HEK293 (cell line): ENCODE measurements at regions not wholly inside any gene's neighbourhood (a gene's known extent, or its start where the extent isn't known, plus 50 kb on each side); places are given as distances from the start of the nearest gene placed in this dataset.

ENCODE experiments used
- CTCF ChIA-PET: fragments of 350-600 bp; formaldehyde crosslinking; extraction: SDS; loops from one replicate; lab custom pipeline; 2021; ENCODE audit warnings: antibody characterized with exemption; lab: Yijun Ruan, JAX
- POLR2A ChIA-PET: fragments of 300-600 bp; formaldehyde crosslinking; extraction: SDS; loops from one replicate; lab custom pipeline; 2020; ENCODE audit warnings: antibody characterized with exemption, inconsistent platforms; lab: Yijun Ruan, JAX
- H3K27ac ChIP-seq: fragments of 200-500 bp; sonication (Bioruptor generic); 2 replicates; pipeline ENCODE4 v1.5.1; 2014; ENCODE audit warnings: low read depth, low read length, control low read depth, inconsistent platforms; ENCODE audit errors: extremely low read depth
- H3K36me3 ChIP-seq, 2 experiments: fragments of 200-500 bp in 1 of 2; sonication (Bioruptor generic) in 1 of 2; 1 replicate in 1 of 2; 2 replicates in 1 of 2; pipeline ENCODE4 v1.5.1; 2014 to 2017; ENCODE audit warnings: inconsistent platforms in 2 of 2, low read length in 2 of 2; ENCODE audit not compliant: control insufficient read depth in 2 of 2, insufficient read depth in 1 of 2
- H3K4me1 ChIP-seq: fragments of 200-500 bp; sonication (Bioruptor generic); 2 replicates; pipeline ENCODE4 v1.5.1; 2014; ENCODE audit warnings: mild to moderate bottlenecking, low read length, inconsistent platforms; ENCODE audit not compliant: control insufficient read depth, insufficient read depth
- H3K4me3 ChIP-seq: 2 replicates; pipeline ENCODE4 v1.5.1; 2011; ENCODE audit warnings: low read depth, mild to moderate bottlenecking, control low read depth, low read length, moderate library complexity
- H3K9me3 ChIP-seq: fragments of 200-500 bp; sonication (Bioruptor generic); 2 replicates; pipeline ENCODE4 v1.5.1; 2014; ENCODE audit warnings: low read depth, low read length, inconsistent platforms; ENCODE audit not compliant: control insufficient read depth, insufficient read depth
- KLF10 ChIP-seq: fragments of 450-650 bp; IDR thresholded peaks from 2 replicates; pipeline ENCODE4 v1.5.1; 2018; ENCODE audit warnings: missing biosample characterization, mild to moderate bottlenecking, missing genetic modification characterization
- KLF16 ChIP-seq: fragments of 450-650 bp; formaldehyde crosslinking; IDR thresholded peaks from 2 replicates; pipeline ENCODE4 v1.5.1; 2017; ENCODE audit warnings: missing biosample characterization, missing genetic modification characterization
- OVOL3 ChIP-seq: fragments of 450-650 bp; formaldehyde crosslinking; IDR thresholded peaks from 2 replicates; pipeline ENCODE4 v1.5.1; 2016; ENCODE audit warnings: missing biosample characterization, missing genetic modification characterization
- PATZ1 ChIP-seq: fragments of 450-650 bp; formaldehyde crosslinking; IDR thresholded peaks from 2 replicates; pipeline ENCODE4 v1.5.1; 2016; ENCODE audit warnings: missing biosample characterization, missing genetic modification characterization
- SCRT2 ChIP-seq: fragments of 450-650 bp; formaldehyde crosslinking; IDR thresholded peaks from 2 replicates; pipeline ENCODE4 v1.5.1; 2016; ENCODE audit warnings: missing biosample characterization, missing genetic modification characterization
- ZBTB17 ChIP-seq: fragments of 450-650 bp; formaldehyde crosslinking; IDR thresholded peaks from 2 replicates; pipeline ENCODE4 v1.5.1; 2016; ENCODE audit warnings: missing biosample characterization, missing genetic modification characterization
- ZFP3 ChIP-seq: fragments of 450-650 bp; formaldehyde crosslinking; IDR thresholded peaks from 2 replicates; pipeline ENCODE4 v1.5.1; 2016; ENCODE audit warnings: low read depth, missing biosample characterization, missing genetic modification characterization
- ZNF146 ChIP-seq: fragments of 450-650 bp; formaldehyde crosslinking; IDR thresholded peaks from 2 replicates; pipeline ENCODE4 v1.5.1; 2016; ENCODE audit warnings: missing biosample characterization, missing genetic modification characterization
- ZNF157 ChIP-seq: fragments of 450-650 bp; formaldehyde crosslinking; IDR thresholded peaks from 2 replicates; pipeline ENCODE4 v1.5.1; 2016; ENCODE audit warnings: missing biosample characterization, missing genetic modification characterization
- ZNF202 ChIP-seq: fragments of 450-650 bp; formaldehyde crosslinking; IDR thresholded peaks from 2 replicates; pipeline ENCODE4 v1.5.1; 2016; ENCODE audit warnings: missing biosample characterization, missing genetic modification characterization, borderline replicate concordance
- ZNF211 ChIP-seq: fragments of 450-650 bp; formaldehyde crosslinking; IDR thresholded peaks from 2 replicates; pipeline ENCODE4 v1.5.1; 2016; ENCODE audit warnings: low read depth, missing biosample characterization, missing genetic modification characterization
- ZNF274 ChIP-seq, 2 experiments: fragments of 200-500 bp in 1 of 2; fragments of 450-650 bp in 1 of 2; sonication (Bioruptor generic) in 1 of 2; formaldehyde crosslinking in 1 of 2; IDR thresholded peaks; 2 replicates each; pipeline versions ENCODE4 v1.5.1 to v1.6.1; 2014 to 2016; ENCODE audit warnings: borderline replicate concordance in 1 of 2, inconsistent platforms in 1 of 2, low read length in 1 of 2, missing biosample characterization in 1 of 2, missing genetic modification characterization in 1 of 2
- ZNF37A ChIP-seq: fragments of 450-650 bp; IDR thresholded peaks from 2 replicates; pipeline ENCODE4 v1.5.1; 2018; ENCODE audit warnings: missing biosample characterization, missing genetic modification characterization
- ZNF423 ChIP-seq: fragments of 450-650 bp; formaldehyde crosslinking; IDR thresholded peaks from 2 replicates; pipeline ENCODE4 v1.5.1; 2016; ENCODE audit warnings: missing biosample characterization, missing genetic modification characterization
- ZNF501 ChIP-seq: fragments of 450-650 bp; formaldehyde crosslinking; IDR thresholded peaks from 2 replicates; pipeline ENCODE4 v1.5.1; 2016; ENCODE audit warnings: missing biosample characterization, missing genetic modification characterization
- ZNF510 ChIP-seq: fragments of 450-650 bp; formaldehyde crosslinking; IDR thresholded peaks from 2 replicates; pipeline ENCODE4 v1.5.1; 2018; ENCODE audit warnings: mild to moderate bottlenecking, missing genetic modification characterization, missing biosample characterization; ENCODE audit not compliant: insufficient replicate concordance
- ZNF623 ChIP-seq: fragments of 450-650 bp; formaldehyde crosslinking; IDR thresholded peaks from 2 replicates; pipeline ENCODE4 v1.5.1; 2016; ENCODE audit warnings: missing biosample characterization, missing genetic modification characterization
- ZNF660 ChIP-seq: fragments of 450-650 bp; IDR thresholded peaks from 2 replicates; pipeline ENCODE4 v1.5.1; 2018; ENCODE audit warnings: missing biosample characterization, mild to moderate bottlenecking, missing genetic modification characterization
- ZNF670 ChIP-seq: fragments of 450-650 bp; formaldehyde crosslinking; IDR thresholded peaks from 2 replicates; pipeline ENCODE4 v1.5.1; 2016; ENCODE audit warnings: missing biosample characterization, missing genetic modification characterization, low read depth
- ZNF768 ChIP-seq: fragments of 450-650 bp; formaldehyde crosslinking; IDR thresholded peaks from 2 replicates; pipeline ENCODE4 v1.5.1; 2018; ENCODE audit warnings: missing biosample characterization, mild to moderate bottlenecking, missing genetic modification characterization
- ZNF791 ChIP-seq: fragments of 450-650 bp; formaldehyde crosslinking; IDR thresholded peaks from 2 replicates; pipeline ENCODE4 v1.5.1; 2016; ENCODE audit warnings: missing biosample characterization, missing genetic modification characterization
- ZNF830 ChIP-seq: fragments of 450-650 bp; IDR thresholded peaks from 2 replicates; pipeline ENCODE4 v1.5.0; 2018; ENCODE audit warnings: missing biosample characterization, missing genetic modification characterization, low read depth, mild to moderate bottlenecking, moderate library complexity
- ZSCAN30 ChIP-seq: fragments of 450-650 bp; IDR thresholded peaks from 2 replicates; pipeline ENCODE4 v1.5.1; 2018; ENCODE audit warnings: missing biosample characterization, mild to moderate bottlenecking, missing genetic modification characterization, moderate library complexity
- ZXDB ChIP-seq: fragments of 450-650 bp; formaldehyde crosslinking; IDR thresholded peaks from 2 replicates; pipeline ENCODE4 v1.5.1; 2016; ENCODE audit warnings: missing biosample characterization, missing genetic modification characterization
- TF ChIP-seq, protein P1 (sequence below): fragments of 450-650 bp; formaldehyde crosslinking; IDR thresholded peaks from 2 replicates; pipeline ENCODE4 v1.5.1; 2016; ENCODE audit warnings: missing biosample characterization, missing genetic modification characterization

DNA sequence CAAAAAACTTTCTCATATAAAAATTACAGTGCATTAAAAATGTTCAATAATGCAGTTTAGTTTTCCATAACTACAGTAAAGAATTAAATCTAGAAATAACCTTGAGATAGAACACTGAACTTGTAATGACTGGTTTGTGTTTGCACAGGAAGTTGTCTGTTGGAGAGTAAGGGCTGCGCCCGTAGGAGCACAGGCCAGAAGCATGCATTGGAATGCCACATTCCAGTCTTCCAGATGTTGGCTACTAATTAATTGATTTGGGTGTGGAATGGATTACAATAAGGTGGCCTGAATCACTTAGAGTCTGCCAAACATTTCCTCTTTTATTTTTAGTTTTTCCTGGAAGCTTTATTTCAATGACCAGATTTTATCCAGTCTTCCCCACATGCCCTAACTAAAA lies 582.6 kb upstream of the MMS22L start (continued):
- TF ChIP-seq ZNF830 (tag by site-specific recombination) = no peak
- no peak for TF ChIP-seq ZNF157 (tag by site-specific recombination)

GRCh38 chr6:97866616-97867015 lies 583.6 kb upstream of the MMS22L start:
- ChIA-PET POLR2A (no interaction called here), CTCF (no interaction called here)
- H3K36me3 ChIP-seq = no peaks in the 10 kb centered on the region
- peaks cover 2% of the 10 kb centered on the region; the same call in 1 of the 2 replicates for H3K4me1 ChIP-seq
- TF ChIP-seq KLF10 (no peak), PATZ1 (tag by site-specific recombination) (no peak), ZNF501 (tag by site-specific recombination) (no peak), OVOL3 (tag by site-specific recombination) (no peak), ZNF768 (tag by site-specific recombination) (no peak), ZXDB (tag by site-specific recombination) (no peak), ZNF274 (IDR thresholded peaks at IDR 0.05; ENCODE audit: low read length) (no peak), ZNF274 (tag by site-specific recombination; IDR thresholded peaks at IDR 0.05; ENCODE audit: borderline replicate concordance) (no peak), ZNF202 (tag by site-specific recombination) (no peak)
- H3K9me3 ChIP-seq = no peaks in the 10 kb centered on the region
- H3K27ac ChIP-seq = no peak overlapping the region
- no peak overlapping the region for H3K4me3 ChIP-seq

DNA sequence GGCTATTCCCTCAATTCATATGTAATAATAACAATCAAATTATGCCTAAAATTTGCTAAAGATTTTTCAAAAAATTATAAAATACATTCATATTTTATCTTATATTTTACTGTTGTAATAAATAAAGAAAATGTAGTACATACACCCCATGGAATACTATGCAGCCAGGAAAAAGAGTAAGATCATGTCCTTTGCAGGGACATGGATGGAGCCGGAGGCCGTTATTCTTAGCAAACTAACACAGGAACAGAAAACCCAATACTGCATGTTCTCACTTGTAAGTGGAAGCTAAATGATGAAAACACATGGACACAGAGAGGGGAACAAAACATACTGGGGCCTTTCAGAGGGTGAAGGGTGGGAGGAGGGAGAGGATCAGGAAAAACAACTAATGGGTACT lies 584.2 kb upstream of the MMS22L start:
- no peak overlapping the region for H3K27ac ChIP-seq
- no peaks in the 10 kb centered on the region for H3K9me3 ChIP-seq
- H3K4me1 ChIP-seq = peaks cover 2% of the 10 kb centered on the region; the same call in 1 of the 2 replicates
- POLR2A ChIA-PET = no interaction called here
- no peak overlapping the region for H3K4me3 ChIP-seq
- no peaks in the 10 kb centered on the region for H3K36me3 ChIP-seq
- CTCF ChIA-PET = no interaction called here
- TF ChIP-seq, protein P1, sequence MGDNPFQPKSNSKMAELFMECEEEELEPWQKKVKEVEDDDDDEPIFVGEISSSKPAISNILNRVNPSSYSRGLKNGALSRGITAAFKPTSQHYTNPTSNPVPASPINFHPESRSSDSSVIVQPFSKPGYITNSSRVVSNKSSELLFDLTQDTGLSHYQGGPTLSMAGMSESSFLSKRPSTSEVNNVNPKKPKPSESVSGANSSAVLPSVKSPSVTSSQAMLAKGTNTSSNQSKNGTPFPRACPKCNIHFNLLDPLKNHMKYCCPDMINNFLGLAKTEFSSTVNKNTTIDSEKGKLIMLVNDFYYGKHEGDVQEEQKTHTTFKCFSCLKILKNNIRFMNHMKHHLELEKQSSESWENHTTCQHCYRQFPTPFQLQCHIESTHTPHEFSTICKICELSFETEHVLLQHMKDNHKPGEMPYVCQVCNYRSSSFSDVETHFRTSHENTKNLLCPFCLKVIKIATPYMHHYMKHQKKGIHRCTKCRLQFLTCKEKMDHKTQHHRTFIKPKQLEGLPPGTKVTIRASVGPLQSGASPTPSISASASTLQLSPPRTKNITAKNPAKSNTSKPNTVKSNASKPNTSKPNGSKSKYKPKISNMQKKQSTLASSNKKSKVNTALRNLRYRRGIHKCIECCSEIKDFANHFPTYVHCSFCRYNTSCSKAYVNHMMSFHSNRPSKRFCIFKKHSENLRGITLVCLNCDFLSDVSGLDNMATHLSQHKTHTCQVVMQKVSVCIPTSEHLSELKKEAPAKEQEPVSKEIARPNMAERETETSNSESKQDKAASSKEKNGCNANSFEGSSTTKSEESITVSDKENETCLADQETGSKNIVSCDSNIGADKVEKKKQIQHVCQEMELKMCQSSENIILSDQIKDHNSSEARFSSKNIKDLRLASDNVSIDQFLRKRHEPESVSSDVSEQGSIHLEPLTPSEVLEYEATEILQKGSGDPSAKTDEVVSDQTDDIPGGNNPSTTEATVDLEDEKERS = 0 out of 2 replicates have a peak, but pooled peaks have one; percentile 42
- TF ChIP-seq ZNF211 (no peak), ZNF146 (peak; percentile 70; the same call in 1 of the 2 replicates)

- no peak overlapping the region for H3K27ac ChIP-seq
- H3K4me3 ChIP-seq = no peak overlapping the region
- no peaks in the 10 kb centered on the region for H3K36me3 ChIP-seq
- ChIA-PET POLR2A (interaction anchor here (0.6 kb wide), 1 partner anchor 61 kb away, joined by 4 read pairs; no protein-coding TSS in a partner anchor), CTCF (interaction anchor here (0.6 to 1.0 kb wide), 2 partner anchors 12 to 433 kb away, joined by 3 to 4 read pairs; no protein-coding TSS in a partner anchor)
- H3K4me1 ChIP-seq = peaks cover 2% of the 10 kb centered on the region; the same call in 1 of the 2 replicates
- H3K9me3 ChIP-seq = no peaks in the 10 kb centered on the region
- TF ChIP-seq ZSCAN30 (tag by site-specific recombination) (no peak), KLF10 (no peak), ZNF37A (tag by site-specific recombination) (no peak), ZFP3 (no peak), ZNF510 (tag by site-specific recombination) (no peak), SCRT2 (no peak), ZNF423 (tag by site-specific recombination) (no peak), ZNF791 (tag by site-specific recombination) (no peak), KLF16 (no peak), ZNF660 (tag by site-specific recombination) (no peak), ZNF623 (no peak), ZNF670 (tag by site-specific recombination) (no peak), ZBTB17 (tag by site-specific recombination) (no peak)
These were observed 587.3 kb upstream of the MMS22L start for GRCh38 chr6:97870273-97870672.
